ENCODE measurements at regions not wholly inside any gene's neighbourhood (a gene's known extent, or its start where the extent isn't known, plus 50 kb on each side); places are given as distances from the start of the nearest gene placed in this dataset.
"Not testable (repeated sequence)": the region's sequence is repeated elsewhere in the genome, so short reads cannot be mapped to it uniquely, and the experiment has no call there.

GRCh38 chr6:112504621-112505020, 157.5 kb downstream of the RFPL4B start:
- intact Hi-C loops (cut with micrococcal nuclease) = no loop called here

GRCh38 chr6:112511441-112511840, 164.3 kb downstream of the RFPL4B start:
- intact Hi-C loops (cut with micrococcal nuclease) = no loop called here

GRCh38 chr6:112513175-112513574, 166.0 kb downstream of the RFPL4B start:
- intact Hi-C loops (cut with micrococcal nuclease) = no loop called here

GRCh38 chr6:112522587-112522986, 175.5 kb downstream of the RFPL4B start:
- intact Hi-C loops (cut with micrococcal nuclease) = no loop called here

GRCh38 chr6:112524071-112524470, 176.9 kb downstream of the RFPL4B start:
- intact Hi-C loops (cut with micrococcal nuclease) = no loop called here

- intact Hi-C loops (cut with micrococcal nuclease) = no loop called here
These were observed 178.6 kb downstream of the RFPL4B start for GRCh38 chr6:112525749-112526148.

- intact Hi-C loops (cut with micrococcal nuclease) = no loop called here
These were observed 179.5 kb downstream of the RFPL4B start for GRCh38 chr6:112526594-112526993.

- intact Hi-C loops (cut with micrococcal nuclease) = not testable (repeated sequence)
These were observed 181.2 kb downstream of the RFPL4B start for GRCh38 chr6:112528306-112528705.

GRCh38 chr6:112535816-112536215, 188.7 kb downstream of the RFPL4B start:
- intact Hi-C loops (cut with micrococcal nuclease) = no loop called here

GRCh38 chr6:112539355-112539754, 192.2 kb downstream of the RFPL4B start:
- intact Hi-C loops (cut with micrococcal nuclease) = no loop called here

GRCh38 chr6:112541847-112542246, 194.7 kb downstream of the RFPL4B start:
- intact Hi-C loops (cut with micrococcal nuclease) = not testable (repeated sequence)

- intact Hi-C loops (cut with micrococcal nuclease) = not testable (repeated sequence)
These were observed 200.4 kb downstream of the RFPL4B start for GRCh38 chr6:112547321-112548085.

GRCh38 chr6:112549749-112550148, 202.6 kb downstream of the RFPL4B start:
- intact Hi-C loops (cut with micrococcal nuclease) = no loop called here

GRCh38 chr6:112557435-112557834, 210.3 kb downstream of the RFPL4B start:
- intact Hi-C loops (cut with micrococcal nuclease) = no loop called here

- intact Hi-C loops (cut with micrococcal nuclease) = no loop called here
These were observed 210.8 kb downstream of the RFPL4B start for GRCh38 chr6:112557961-112558360.

- intact Hi-C loops (cut with micrococcal nuclease) = no loop called here
These were observed 213.5 kb downstream of the RFPL4B start for GRCh38 chr6:112560651-112561050.

GRCh38 chr6:112562301-112563231, 215.4 kb downstream of the RFPL4B start:
- intact Hi-C loops (cut with micrococcal nuclease) = no loop called here

GRCh38 chr6:112563368-112563767, 216.2 kb downstream of the RFPL4B start:
- intact Hi-C loops (cut with micrococcal nuclease) = no loop called here

- intact Hi-C loops (cut with micrococcal nuclease) = no loop called here
These were observed 220.9 kb downstream of the RFPL4B start for GRCh38 chr6:112568066-112568465.

- intact Hi-C loops (cut with micrococcal nuclease) = no loop called here
These were observed 224.5 kb downstream of the RFPL4B start for GRCh38 chr6:112571488-112572270.

- intact Hi-C loops (cut with micrococcal nuclease) = no loop called here
These were observed 227.1 kb downstream of the RFPL4B start for GRCh38 chr6:112574190-112574589.

Data from T-helper 2 cell treated with Interferon-gamma antibody and Interleukin-4, amounts not matched to agents 100 ng/mL and 5 ng/mL, for 36 hours (primary cell).